ENCODE measurements at regions not wholly inside any gene's neighbourhood (a gene's known extent, or its start where the extent isn't known, plus 50 kb on each side); places are given as distances from the start of the nearest gene placed in this dataset.

DNA sequence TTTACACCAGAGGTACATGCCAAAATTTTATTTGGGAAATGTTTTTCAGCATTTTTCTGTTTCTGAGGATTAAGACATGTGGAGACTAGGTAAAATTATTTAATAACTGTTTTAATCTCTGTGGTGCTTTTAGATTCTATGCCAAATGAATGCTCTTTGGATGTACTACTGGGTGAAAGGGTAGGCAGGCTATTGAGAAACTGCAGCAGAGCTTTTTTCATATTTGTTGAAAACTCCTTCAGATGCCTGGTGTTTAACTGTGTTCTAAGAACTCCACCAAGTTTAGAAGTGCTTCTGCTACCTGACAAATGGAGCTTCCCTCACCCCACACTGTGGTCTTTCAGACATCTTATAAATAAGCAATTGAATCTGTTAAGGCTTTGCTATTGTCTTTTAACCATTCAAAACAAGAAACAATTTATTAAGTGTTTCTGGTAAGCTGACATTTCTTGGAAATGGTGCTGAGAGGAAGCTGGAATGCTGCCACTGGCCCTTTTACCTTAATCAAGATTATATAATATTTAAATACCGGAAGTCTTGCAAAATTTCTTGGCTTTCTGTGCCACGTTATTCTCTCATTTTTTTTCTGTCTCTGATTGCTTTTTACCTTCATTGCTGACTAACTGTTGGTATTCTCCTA lies 51.2 kb upstream of the CYSLTR1 start:
- Mint-ChIP-seq H3K9me3 (peaks cover 13% of the 10 kb centered on the region), H3K36me3 (no peaks in the 10 kb centered on the region), H3K27me3 (ENCODE audit: low read depth) (no peaks in the 10 kb centered on the region), H3K27ac (no peak overlapping the region), H3K4me1 (no peaks in the 10 kb centered on the region), H3K4me3 (no peak overlapping the region)
- no peak for ATAC-seq
- DNase-seq (ENCODE audit: low spot score): no peak
- TF ChIP-seq, protein P1, sequence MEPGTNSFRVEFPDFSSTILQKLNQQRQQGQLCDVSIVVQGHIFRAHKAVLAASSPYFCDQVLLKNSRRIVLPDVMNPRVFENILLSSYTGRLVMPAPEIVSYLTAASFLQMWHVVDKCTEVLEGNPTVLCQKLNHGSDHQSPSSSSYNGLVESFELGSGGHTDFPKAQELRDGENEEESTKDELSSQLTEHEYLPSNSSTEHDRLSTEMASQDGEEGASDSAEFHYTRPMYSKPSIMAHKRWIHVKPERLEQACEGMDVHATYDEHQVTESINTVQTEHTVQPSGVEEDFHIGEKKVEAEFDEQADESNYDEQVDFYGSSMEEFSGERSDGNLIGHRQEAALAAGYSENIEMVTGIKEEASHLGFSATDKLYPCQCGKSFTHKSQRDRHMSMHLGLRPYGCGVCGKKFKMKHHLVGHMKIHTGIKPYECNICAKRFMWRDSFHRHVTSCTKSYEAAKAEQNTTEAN (CRISPR knock-in tag; IDR thresholded peaks at IDR 0.05): no peak
- TF ChIP-seq, protein P2, sequence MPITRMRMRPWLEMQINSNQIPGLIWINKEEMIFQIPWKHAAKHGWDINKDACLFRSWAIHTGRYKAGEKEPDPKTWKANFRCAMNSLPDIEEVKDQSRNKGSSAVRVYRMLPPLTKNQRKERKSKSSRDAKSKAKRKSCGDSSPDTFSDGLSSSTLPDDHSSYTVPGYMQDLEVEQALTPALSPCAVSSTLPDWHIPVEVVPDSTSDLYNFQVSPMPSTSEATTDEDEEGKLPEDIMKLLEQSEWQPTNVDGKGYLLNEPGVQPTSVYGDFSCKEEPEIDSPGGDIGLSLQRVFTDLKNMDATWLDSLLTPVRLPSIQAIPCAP (CRISPR knock-in tag; IDR thresholded peaks at IDR 0.05): no peak
- no peak for TF ChIP-seq TEAD4 (CRISPR knock-in tag; IDR thresholded peaks at IDR 0.05)
- TF ChIP-seq IRF2 (CRISPR knock-in tag; IDR thresholded peaks at IDR 0.05; ENCODE audit: borderline replicate concordance, low read depth): no peak
- TF ChIP-seq EMX1 (CRISPR knock-in tag; IDR thresholded peaks at IDR 0.05): no peak
- TF ChIP-seq ZNF232 (CRISPR knock-in tag; IDR thresholded peaks at IDR 0.05): no peak
- no peak for TF ChIP-seq CREB1 (CRISPR knock-in tag; IDR thresholded peaks at IDR 0.05)
- TF ChIP-seq, protein P3, sequence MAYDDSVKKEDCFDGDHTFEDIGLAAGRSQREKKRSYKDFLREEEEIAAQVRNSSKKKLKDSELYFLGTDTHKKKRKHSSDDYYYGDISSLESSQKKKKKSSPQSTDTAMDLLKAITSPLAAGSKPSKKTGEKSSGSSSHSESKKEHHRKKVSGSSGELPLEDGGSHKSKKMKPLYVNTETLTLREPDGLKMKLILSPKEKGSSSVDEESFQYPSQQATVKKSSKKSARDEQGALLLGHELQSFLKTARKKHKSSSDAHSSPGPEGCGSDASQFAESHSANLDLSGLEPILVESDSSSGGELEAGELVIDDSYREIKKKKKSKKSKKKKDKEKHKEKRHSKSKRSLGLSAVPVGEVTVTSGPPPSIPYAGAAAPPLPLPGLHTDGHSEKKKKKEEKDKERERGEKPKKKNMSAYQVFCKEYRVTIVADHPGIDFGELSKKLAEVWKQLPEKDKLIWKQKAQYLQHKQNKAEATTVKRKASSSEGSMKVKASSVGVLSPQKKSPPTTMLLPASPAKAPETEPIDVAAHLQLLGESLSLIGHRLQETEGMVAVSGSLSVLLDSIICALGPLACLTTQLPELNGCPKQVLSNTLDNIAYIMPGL (CRISPR knock-in tag; IDR thresholded peaks at IDR 0.05): no peak
- TF ChIP-seq, protein P4, sequence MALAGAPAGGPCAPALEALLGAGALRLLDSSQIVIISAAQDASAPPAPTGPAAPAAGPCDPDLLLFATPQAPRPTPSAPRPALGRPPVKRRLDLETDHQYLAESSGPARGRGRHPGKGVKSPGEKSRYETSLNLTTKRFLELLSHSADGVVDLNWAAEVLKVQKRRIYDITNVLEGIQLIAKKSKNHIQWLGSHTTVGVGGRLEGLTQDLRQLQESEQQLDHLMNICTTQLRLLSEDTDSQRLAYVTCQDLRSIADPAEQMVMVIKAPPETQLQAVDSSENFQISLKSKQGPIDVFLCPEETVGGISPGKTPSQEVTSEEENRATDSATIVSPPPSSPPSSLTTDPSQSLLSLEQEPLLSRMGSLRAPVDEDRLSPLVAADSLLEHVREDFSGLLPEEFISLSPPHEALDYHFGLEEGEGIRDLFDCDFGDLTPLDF (CRISPR knock-in tag; IDR thresholded peaks at IDR 0.05): no peak
- TF ChIP-seq, protein P5, sequence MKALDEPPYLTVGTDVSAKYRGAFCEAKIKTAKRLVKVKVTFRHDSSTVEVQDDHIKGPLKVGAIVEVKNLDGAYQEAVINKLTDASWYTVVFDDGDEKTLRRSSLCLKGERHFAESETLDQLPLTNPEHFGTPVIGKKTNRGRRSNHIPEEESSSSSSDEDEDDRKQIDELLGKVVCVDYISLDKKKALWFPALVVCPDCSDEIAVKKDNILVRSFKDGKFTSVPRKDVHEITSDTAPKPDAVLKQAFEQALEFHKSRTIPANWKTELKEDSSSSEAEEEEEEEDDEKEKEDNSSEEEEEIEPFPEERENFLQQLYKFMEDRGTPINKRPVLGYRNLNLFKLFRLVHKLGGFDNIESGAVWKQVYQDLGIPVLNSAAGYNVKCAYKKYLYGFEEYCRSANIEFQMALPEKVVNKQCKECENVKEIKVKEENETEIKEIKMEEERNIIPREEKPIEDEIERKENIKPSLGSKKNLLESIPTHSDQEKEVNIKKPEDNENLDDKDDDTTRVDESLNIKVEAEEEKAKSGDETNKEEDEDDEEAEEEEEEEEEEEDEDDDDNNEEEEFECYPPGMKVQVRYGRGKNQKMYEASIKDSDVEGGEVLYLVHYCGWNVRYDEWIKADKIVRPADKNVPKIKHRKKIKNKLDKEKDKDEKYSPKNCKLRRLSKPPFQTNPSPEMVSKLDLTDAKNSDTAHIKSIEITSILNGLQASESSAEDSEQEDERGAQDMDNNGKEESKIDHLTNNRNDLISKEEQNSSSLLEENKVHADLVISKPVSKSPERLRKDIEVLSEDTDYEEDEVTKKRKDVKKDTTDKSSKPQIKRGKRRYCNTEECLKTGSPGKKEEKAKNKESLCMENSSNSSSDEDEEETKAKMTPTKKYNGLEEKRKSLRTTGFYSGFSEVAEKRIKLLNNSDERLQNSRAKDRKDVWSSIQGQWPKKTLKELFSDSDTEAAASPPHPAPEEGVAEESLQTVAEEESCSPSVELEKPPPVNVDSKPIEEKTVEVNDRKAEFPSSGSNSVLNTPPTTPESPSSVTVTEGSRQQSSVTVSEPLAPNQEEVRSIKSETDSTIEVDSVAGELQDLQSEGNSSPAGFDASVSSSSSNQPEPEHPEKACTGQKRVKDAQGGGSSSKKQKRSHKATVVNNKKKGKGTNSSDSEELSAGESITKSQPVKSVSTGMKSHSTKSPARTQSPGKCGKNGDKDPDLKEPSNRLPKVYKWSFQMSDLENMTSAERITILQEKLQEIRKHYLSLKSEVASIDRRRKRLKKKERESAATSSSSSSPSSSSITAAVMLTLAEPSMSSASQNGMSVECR (CRISPR knock-in tag; IDR thresholded peaks at IDR 0.05; ENCODE audit: borderline replicate concordance): no peak
- CTCF ChIA-PET: no interaction called here
- POLR2A ChIA-PET: no interaction called here
